ENCODE measurements at regions not wholly inside any gene's neighbourhood (a gene's known extent, or its start where the extent isn't known, plus 50 kb on each side); places are given as distances from the start of the nearest gene placed in this dataset.

GRCh38 chr4:129429581-129430320 lies 333.8 kb downstream of the C4orf33 start:
- DNase-seq (ENCODE audit: low read depth): no peak
- no peak for TF ChIP-seq CTCF (IDR thresholded peaks at IDR 0.05; ENCODE audit: insufficient read depth, low read length)
- no peak overlapping the region for H3K4me3 ChIP-seq (ENCODE audit: low read depth, low read length)

- no peak for TF ChIP-seq CTCF (IDR thresholded peaks at IDR 0.05; ENCODE audit: insufficient read depth, low read length)
- no peak overlapping the region for H3K4me3 ChIP-seq (ENCODE audit: low read depth, low read length)
- no peak for DNase-seq (ENCODE audit: low read depth)
These were observed 341.4 kb downstream of the C4orf33 start for GRCh38 chr4:129437347-129437746.

GRCh38 chr4:129438456-129438981 lies 342.6 kb downstream of the C4orf33 start:
- no peak for TF ChIP-seq CTCF (IDR thresholded peaks at IDR 0.05; ENCODE audit: insufficient read depth, low read length)
- no peak for DNase-seq (ENCODE audit: low read depth)
- H3K4me3 ChIP-seq (ENCODE audit: low read depth, low read length): no peak overlapping the region

GRCh38 chr4:129446074-129446473 lies 350.1 kb downstream of the C4orf33 start:
- H3K4me3 ChIP-seq (ENCODE audit: low read depth, low read length): no peak overlapping the region
- no peak for DNase-seq (ENCODE audit: low read depth)
- no peak for TF ChIP-seq CTCF (IDR thresholded peaks at IDR 0.05; ENCODE audit: insufficient read depth, low read length)

GRCh38 chr4:129453524-129454200 lies 357.7 kb downstream of the C4orf33 start:
- DNase-seq (ENCODE audit: low read depth): no peak
- no peak for TF ChIP-seq CTCF (IDR thresholded peaks at IDR 0.05; ENCODE audit: insufficient read depth, low read length)
- no peak overlapping the region for H3K4me3 ChIP-seq (ENCODE audit: low read depth, low read length)

- H3K4me3 ChIP-seq (ENCODE audit: low read depth, low read length): no peak overlapping the region
- no peak for TF ChIP-seq CTCF (IDR thresholded peaks at IDR 0.05; ENCODE audit: insufficient read depth, low read length)
- DNase-seq (ENCODE audit: low read depth): no peak
These were observed 359.5 kb downstream of the C4orf33 start for GRCh38 chr4:129455482-129455881.
